ENCODE measurements at regions not wholly inside any gene's neighbourhood (a gene's known extent, or its start where the extent isn't known, plus 50 kb on each side); places are given as distances from the start of the nearest gene placed in this dataset.

DNA sequence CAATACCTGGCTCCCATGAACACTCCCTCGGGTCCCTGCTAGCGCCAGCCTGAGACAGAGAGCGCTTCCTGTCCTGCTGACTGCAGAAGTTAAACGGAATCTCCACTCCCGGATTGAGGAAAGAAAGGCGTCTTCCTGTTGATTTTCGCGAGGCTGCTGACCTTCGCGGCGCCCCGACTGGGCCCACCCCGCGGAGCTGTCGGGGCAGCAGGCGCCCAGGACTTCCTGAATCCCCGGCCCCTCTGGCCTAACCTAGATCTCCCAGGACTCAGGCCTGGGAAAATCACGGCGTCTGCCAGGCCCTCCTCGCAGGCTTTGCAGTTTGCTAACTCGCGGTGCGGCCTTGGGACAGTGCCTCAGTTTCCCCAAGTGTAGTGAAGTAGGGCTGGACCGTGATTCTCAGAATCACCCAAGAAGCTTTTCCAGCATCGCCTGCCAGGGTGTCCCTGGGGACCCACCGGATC is 108.8 kb downstream of the KCTD15 start:
- Histone ChIP-seq H3K4me3 (peak overlapping the region; percentile 62), H3K4me2 (peak overlapping the region; percentile 98), H4K20me1 (ENCODE audit: low read depth) (no peaks in the 10 kb centered on the region), H3K79me2 (ENCODE audit: low read depth) (no peaks in the 10 kb centered on the region), H3K36me3 (no peaks in the 10 kb centered on the region), H3K27ac (no peak overlapping the region), H3K9ac (no peak overlapping the region), H3K4me1 (peaks cover 22% of the 10 kb centered on the region), H3F3A (ENCODE audit: low read depth) (peaks cover 35% of the 10 kb centered on the region), H2AFZ (replicated peaks) (peak overlapping the region; percentile 80), H3K9me3 (ENCODE audit: low read depth) (no peaks in the 10 kb centered on the region), H3K27me3 (peaks cover 52% of the 10 kb centered on the region)
- peaks cover 27% of the 10 kb centered on the region for H3K4me1 Mint-ChIP-seq
- DNase-seq (ENCODE audit: low spot score): peak; percentile 50
- no peaks in the 10 kb centered on the region for H3K36me3 Mint-ChIP-seq
- TF ChIP-seq CTCF (IDR thresholded peaks at IDR 0.05): no peak
- peak; percentile 37 for TF ChIP-seq EZH2phosphoT487 (IDR thresholded peaks at IDR 0.05)
- no peaks in the 10 kb centered on the region for H3K9me3 Mint-ChIP-seq
- H3K4me3 Mint-ChIP-seq: peak overlapping the region; percentile 87
- H3K27me3 Mint-ChIP-seq (ENCODE audit: insufficient read depth, low read depth): peaks cover 19% of the 10 kb centered on the region
- no peak overlapping the region for H3K27ac Mint-ChIP-seq

- Mint-ChIP-seq H3K36me3 (no peaks in the 10 kb centered on the region), H3K27ac (no peak overlapping the region), H3K9me3 (no peaks in the 10 kb centered on the region), H3K4me3 (peak overlapping the region; percentile 87), H3K27me3 (ENCODE audit: insufficient read depth, low read depth) (peaks cover 17% of the 10 kb centered on the region), H3K4me1 (peaks cover 27% of the 10 kb centered on the region)
- Histone ChIP-seq H3K79me2 (ENCODE audit: low read depth) (no peaks in the 10 kb centered on the region), H3K36me3 (no peaks in the 10 kb centered on the region), H3K4me1 (peaks cover 22% of the 10 kb centered on the region), H2AFZ (replicated peaks) (peak overlapping the region; percentile 80), H3K27me3 (peaks cover 52% of the 10 kb centered on the region), H4K20me1 (ENCODE audit: low read depth) (no peaks in the 10 kb centered on the region), H3K4me3 (peak overlapping the region; percentile 62), H3K27ac (no peak overlapping the region), H3F3A (ENCODE audit: low read depth) (peaks cover 35% of the 10 kb centered on the region), H3K9ac (no peak overlapping the region), H3K4me2 (peak overlapping the region; percentile 98), H3K9me3 (ENCODE audit: low read depth) (no peaks in the 10 kb centered on the region)
- TF ChIP-seq CTCF (IDR thresholded peaks at IDR 0.05) (no peak), EZH2 (IDR thresholded peaks at IDR 0.05) (no peak), EZH2phosphoT487 (IDR thresholded peaks at IDR 0.05) (peak; percentile 38)
- peak; percentile 77 for DNase-seq (ENCODE audit: low spot score)
These were observed 109.4 kb downstream of the KCTD15 start for GRCh38 chr19:33905937-33906577.

DNA sequence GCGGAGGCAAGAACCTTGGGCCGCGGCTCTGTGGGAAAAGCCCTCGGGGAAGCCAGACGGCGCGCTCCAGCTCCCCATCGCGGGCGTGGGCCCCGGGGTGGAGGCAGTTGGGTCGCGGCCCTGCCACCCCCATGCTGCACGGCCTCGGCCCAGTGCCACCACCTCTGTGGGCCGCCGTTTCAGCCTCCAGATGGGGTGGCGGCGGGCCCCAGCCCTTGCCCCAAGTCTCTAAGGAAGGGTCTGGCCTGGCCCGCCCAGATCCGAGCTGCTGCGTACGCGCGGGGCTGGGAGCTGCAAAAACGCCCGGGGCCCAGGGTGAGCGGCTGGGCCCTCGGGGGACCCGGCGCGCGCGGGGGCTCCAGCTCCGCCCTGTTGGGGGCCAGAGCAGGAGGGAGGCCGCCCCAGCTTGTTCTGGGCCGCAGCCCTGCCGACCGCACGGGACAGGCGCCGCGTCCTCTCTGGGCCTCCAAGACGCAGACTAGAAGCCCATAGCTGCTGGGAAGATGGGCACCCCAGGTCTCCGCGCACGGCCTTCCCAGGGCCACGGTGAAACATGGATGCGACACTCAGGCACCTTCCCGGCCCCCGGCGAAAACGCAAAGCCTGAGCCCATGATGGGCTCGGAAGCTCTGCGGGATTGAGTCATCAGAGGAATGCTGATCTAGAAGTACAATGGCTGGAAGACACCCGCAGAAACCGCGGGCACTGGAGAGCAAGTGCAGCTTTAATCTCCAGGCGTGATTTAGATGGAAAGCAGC is 110.1 kb downstream of the KCTD15 start:
- H3K9me3 Mint-ChIP-seq: no peaks in the 10 kb centered on the region
- peaks cover 15% of the 10 kb centered on the region for H3K27me3 Mint-ChIP-seq (ENCODE audit: insufficient read depth, low read depth)
- H2AFZ ChIP-seq (replicated peaks): peak overlapping the region; percentile 80
- H3K4me3 ChIP-seq: peak overlapping the region; percentile 62
- H3K9ac ChIP-seq: no peak overlapping the region
- H4K20me1 ChIP-seq (ENCODE audit: low read depth): no peaks in the 10 kb centered on the region
- no peaks in the 10 kb centered on the region for H3K9me3 ChIP-seq (ENCODE audit: low read depth)
- peak overlapping the region; percentile 66 for H3K4me3 Mint-ChIP-seq
- no peak for TF ChIP-seq EZH2phosphoT487 (IDR thresholded peaks at IDR 0.05)
- no peak for TF ChIP-seq EZH2 (IDR thresholded peaks at IDR 0.05)
- TF ChIP-seq CTCF (IDR thresholded peaks at IDR 0.05): no peak
- peaks cover 27% of the 10 kb centered on the region for H3K4me1 Mint-ChIP-seq
- H3K4me2 ChIP-seq: peak overlapping the region; percentile 98
- no peaks in the 10 kb centered on the region for H3K79me2 ChIP-seq (ENCODE audit: low read depth)
- peak; percentile 58 for DNase-seq (ENCODE audit: low spot score)
- peaks cover 22% of the 10 kb centered on the region for H3K4me1 ChIP-seq
- H3K36me3 ChIP-seq: no peaks in the 10 kb centered on the region
- H3K27ac ChIP-seq: no peak overlapping the region
- H3K27ac Mint-ChIP-seq: no peak overlapping the region
- peaks cover 35% of the 10 kb centered on the region for H3F3A ChIP-seq (ENCODE audit: low read depth)
- H3K27me3 ChIP-seq: peaks cover 52% of the 10 kb centered on the region
- no peaks in the 10 kb centered on the region for H3K36me3 Mint-ChIP-seq
